ENCODE measurements at regions not wholly inside any gene's neighbourhood (a gene's known extent, or its start where the extent isn't known, plus 50 kb on each side); places are given as distances from the start of the nearest gene placed in this dataset.
A peak's percentile ranks its signal among the peaks of the same experiment; 100 is the strongest.

DNA sequence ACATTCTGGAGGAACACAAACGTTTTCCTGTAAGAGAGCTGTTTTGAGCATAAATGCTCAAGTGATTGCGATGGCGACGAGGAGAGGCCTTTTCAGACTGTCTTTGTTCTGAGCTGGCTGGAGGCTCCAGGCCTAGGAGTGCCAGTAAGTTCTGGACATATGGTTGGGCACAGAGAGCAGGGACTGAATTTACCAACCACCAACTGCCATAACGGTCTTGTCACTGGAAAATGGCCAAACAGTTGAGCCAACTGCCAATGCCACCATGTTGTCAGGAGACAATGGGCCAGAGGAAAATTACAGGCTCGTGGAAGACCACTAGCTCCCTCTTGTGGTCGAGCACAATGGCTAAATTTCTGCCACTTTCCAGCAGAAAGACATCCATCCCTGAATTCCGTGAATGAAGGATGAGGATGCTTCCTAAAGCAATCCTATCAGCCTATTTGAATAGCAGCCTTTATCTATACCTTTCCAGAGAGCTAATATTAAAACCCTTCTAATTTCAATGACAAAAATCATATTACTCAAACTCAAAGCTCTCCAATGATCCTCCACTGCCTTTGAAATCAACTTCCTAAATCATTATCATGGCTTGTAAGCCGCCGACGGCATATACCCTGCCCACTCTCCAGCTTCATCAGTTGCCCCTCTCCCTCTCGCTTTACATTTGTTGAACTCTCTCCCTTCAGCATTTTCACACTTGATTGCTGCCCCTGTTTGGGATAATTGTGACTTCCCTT lies 66.9 kb upstream of the GLIS3 start:
- TF ChIP-seq CTCF (IDR thresholded peaks at IDR 0.05; ENCODE audit: low read length): peak; percentile 90
- no peak for TF ChIP-seq EZH2 (IDR thresholded peaks at IDR 0.05; ENCODE audit: borderline replicate concordance, low read length)

Measured in OCI-LY1 (cell line).